Esophagus muscularis mucosa (tissue), 4 donors: ENCODE measurements at regions not wholly inside any gene's neighbourhood (a gene's known extent, or its start where the extent isn't known, plus 50 kb on each side); places are given as distances from the start of the nearest gene placed in this dataset.

ENCODE experiments used
- DNase-seq: peaks from one replicate; pipeline ENCODE4 v3.0.0-alpha.2; 2017; ENCODE audit errors: extremely low spot score
- H3K27ac ChIP-seq, 4 donors: fragments of 200-600 bp; sonication (generic); replicated peaks in 1 of 4; 1 replicate in 3 of 4; 2 replicates in 1 of 4; pipeline ENCODE4 v1.5.1; 2016 to 2019; ENCODE audit warnings: mild to moderate bottlenecking in 1 of 4
- H3K27me3 ChIP-seq, 4 donors: fragments of 200-600 bp; sonication (generic); one replicate each; pipeline versions ENCODE4 v1.5.1 to v1.6.0; 2016 to 2019
- H3K36me3 ChIP-seq, 4 donors: fragments of 200-600 bp; sonication (generic); one replicate each; pipeline ENCODE4 v1.5.1; 2016 to 2019
- H3K4me1 ChIP-seq, 4 donors: fragments of 200-600 bp; sonication (generic); one replicate each; pipeline ENCODE4 v1.5.1; 2016 to 2019
- H3K4me3 ChIP-seq, 4 donors: fragments of 200-600 bp; sonication (generic); 1 replicate in 2 of 4; 2 replicates in 2 of 4; pipeline ENCODE4 v1.5.1; 2016 to 2019; ENCODE audit warnings: mild to moderate bottlenecking in 4 of 4, moderate library complexity in 1 of 4
- H3K9me3 ChIP-seq, 4 donors: fragments of 200-600 bp; sonication (generic); 1 replicate in 3 of 4; 2 replicates in 1 of 4; pipeline ENCODE4 v1.5.1; 2016 to 2019
- EP300 ChIP-seq: sonication (generic); formaldehyde crosslinking; IDR thresholded peaks from one replicate; pipeline ENCODE4 v1.6.1; 2017; ENCODE audit warnings: antibody characterized with exemption
- POLR2A ChIP-seq: fragments of 450-650 bp; IDR thresholded peaks from one replicate; pipeline ENCODE4 v1.6.1; 2017; ENCODE audit warnings: antibody characterized with exemption, moderate library complexity, mild to moderate bottlenecking, low read depth
- POLR2AphosphoS5 ChIP-seq, 2 donors: sonication (generic); formaldehyde crosslinking; IDR thresholded peaks; one replicate each; pipeline ENCODE4 v1.6.1; 2017; ENCODE audit warnings: antibody characterized with exemption in 2 of 2
- WGBS: methylation state at CpG from one replicate; pipeline ENCODE4 v1.1.5; 2018; 5-methylcytosine and 5-hydroxymethylcytosine counted together
- intact Hi-C: fragments of 100-400 bp; cut with DNase I; formaldehyde crosslinking; loops from one replicate; pipeline ENCODE4 v1.15.1; 2023
- small RNA-seq, 3 donors: library from RNA; depleted of rRNA; stranded (forward); fragments of <200 nt; gene quantifications; one replicate each; pipeline ENCODE3, GENCODE V24; 2016
- TF ChIP-seq, protein P1 (sequence below), 3 experiments: fragments of 200-600 bp in 2 of 3; fragments of 450-650 bp in 1 of 3; sonication (generic) in 2 of 3; IDR thresholded peaks; one replicate each; pipeline ENCODE4 v1.5.1; 2017 to 2019; ENCODE audit warnings: antibody characterized with exemption in 3 of 3, mild to moderate bottlenecking in 2 of 3, moderate library complexity in 1 of 3

DNA sequence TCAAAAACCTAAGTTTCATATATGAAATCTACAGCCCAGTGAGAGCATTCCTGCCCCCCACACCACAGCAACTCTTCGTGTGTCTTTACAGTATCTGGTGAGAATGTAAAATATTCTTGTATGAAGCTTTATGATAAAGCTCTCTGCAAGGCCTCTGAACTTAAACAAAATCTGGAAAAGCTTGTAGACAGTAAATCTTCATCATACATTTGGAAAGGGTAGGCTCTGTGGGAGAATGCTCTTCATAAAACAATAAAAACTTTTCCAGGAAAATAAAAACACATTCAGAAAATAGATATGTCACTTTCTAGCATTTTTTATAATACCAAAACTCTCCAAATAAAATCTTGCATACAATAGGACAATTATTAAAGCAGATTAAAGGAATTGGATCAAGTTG lies 1009.5 kb downstream of the NAALADL2 start:
- H3K27ac ChIP-seq = no peak overlapping the region
- H3K27me3 ChIP-seq = no peaks in the 10 kb centered on the region
- WGBS = 88% methylated on average over 1 of the region's 1 CpG
- DNase-seq = no peak
- no peak for TF ChIP-seq POLR2A
- intact Hi-C loops = no loop called here
- H3K36me3 ChIP-seq = no peaks in the 10 kb centered on the region
- no peak overlapping the region for H3K4me3 ChIP-seq
- no peaks in the 10 kb centered on the region for H3K9me3 ChIP-seq
- peaks cover 0 to 4% (median 0%) of the 10 kb centered on the region in 4 donors for H3K4me1 ChIP-seq

DNA sequence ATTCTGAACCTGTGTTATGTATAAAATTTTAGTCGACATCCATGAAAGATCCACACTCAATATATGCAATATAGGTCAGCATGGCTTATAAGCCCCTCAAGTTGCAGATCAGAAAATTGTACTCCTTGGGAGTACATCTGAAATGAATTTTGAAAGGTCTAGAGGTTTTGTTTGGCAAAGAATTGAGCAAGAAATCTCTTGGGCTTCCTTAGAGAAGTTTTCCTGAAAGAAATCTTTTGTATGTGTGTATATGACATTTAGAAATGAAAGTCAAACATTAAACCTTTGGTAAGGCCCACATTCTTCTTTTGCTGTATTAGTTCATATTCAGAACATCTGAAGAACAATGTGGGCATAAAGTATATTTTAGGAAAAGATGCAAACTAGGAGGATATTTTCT lies 1006.6 kb downstream of the NAALADL2 start:
- intact Hi-C loops = no loop called here
- Histone ChIP-seq H3K4me1 (peaks cover 0 to 4% (median 0%) of the 10 kb centered on the region in 4 donors), H3K4me3 (no peak overlapping the region), H3K9me3 (no peaks in the 10 kb centered on the region), H3K36me3 (no peaks in the 10 kb centered on the region), H3K27me3 (no peaks in the 10 kb centered on the region), H3K27ac (no peak overlapping the region)
- TF ChIP-seq, protein P1, sequence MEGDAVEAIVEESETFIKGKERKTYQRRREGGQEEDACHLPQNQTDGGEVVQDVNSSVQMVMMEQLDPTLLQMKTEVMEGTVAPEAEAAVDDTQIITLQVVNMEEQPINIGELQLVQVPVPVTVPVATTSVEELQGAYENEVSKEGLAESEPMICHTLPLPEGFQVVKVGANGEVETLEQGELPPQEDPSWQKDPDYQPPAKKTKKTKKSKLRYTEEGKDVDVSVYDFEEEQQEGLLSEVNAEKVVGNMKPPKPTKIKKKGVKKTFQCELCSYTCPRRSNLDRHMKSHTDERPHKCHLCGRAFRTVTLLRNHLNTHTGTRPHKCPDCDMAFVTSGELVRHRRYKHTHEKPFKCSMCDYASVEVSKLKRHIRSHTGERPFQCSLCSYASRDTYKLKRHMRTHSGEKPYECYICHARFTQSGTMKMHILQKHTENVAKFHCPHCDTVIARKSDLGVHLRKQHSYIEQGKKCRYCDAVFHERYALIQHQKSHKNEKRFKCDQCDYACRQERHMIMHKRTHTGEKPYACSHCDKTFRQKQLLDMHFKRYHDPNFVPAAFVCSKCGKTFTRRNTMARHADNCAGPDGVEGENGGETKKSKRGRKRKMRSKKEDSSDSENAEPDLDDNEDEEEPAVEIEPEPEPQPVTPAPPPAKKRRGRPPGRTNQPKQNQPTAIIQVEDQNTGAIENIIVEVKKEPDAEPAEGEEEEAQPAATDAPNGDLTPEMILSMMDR (IDR thresholded peaks at IDR 0.05) = no peak
- TF ChIP-seq POLR2AphosphoS5 (IDR thresholded peaks at IDR 0.05) = no peak
- no peak for TF ChIP-seq EP300
- no peak for TF ChIP-seq POLR2A
- 72% methylated on average over 1 of the region's 1 CpG for WGBS
- DNase-seq = no peak

DNA sequence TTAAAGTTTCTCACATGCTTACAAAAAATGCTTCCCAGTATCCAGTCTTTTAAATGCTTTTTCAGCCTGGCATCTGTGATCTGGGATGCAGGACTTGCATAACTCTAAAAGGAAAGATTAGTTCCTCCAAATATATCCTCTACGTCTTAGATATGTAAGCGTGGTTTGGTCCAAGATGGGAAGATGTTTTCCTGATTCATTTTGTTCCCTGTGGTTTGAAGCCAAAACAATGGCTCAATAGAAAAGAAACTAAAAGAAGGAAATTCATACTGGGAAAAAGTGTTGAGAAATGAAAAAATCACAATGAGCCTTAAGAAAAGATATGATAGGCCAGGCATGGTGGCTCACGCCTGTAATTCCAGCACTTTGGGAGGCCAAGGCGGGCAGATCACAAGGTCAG lies 1002.8 kb downstream of the NAALADL2 start:
- H3K27me3 ChIP-seq = no peaks in the 10 kb centered on the region
- 83% methylated on average over 4 of the region's 4 CpGs for WGBS
- no peak for DNase-seq
- TF ChIP-seq POLR2AphosphoS5 (IDR thresholded peaks at IDR 0.05) (no peak), EP300 (no peak)
- no peak overlapping the region for H3K4me3 ChIP-seq
- peaks cover 0 to 4% (median 0%) of the 10 kb centered on the region in 4 donors for H3K4me1 ChIP-seq
- H3K36me3 ChIP-seq = no peaks in the 10 kb centered on the region
- H3K9me3 ChIP-seq = no peaks in the 10 kb centered on the region
- no peak overlapping the region for H3K27ac ChIP-seq
- intact Hi-C loops = no loop called here

Small RNA genes in the stretch of these regions (small RNA-seq; reads per million reads assigned to genes)
- gene AC104640.2 (0 reads per million in 3 donors), gene RNA5SP147 (0 reads per million in 3 donors)
